Ovary (tissue), 3 donors: ENCODE measurements at regions not wholly inside any gene's neighbourhood (a gene's known extent, or its start where the extent isn't known, plus 50 kb on each side); places are given as distances from the start of the nearest gene placed in this dataset.

Experiments
- CTCF ChIP-seq, 3 donors: fragments of 450-650 bp in 2 of 3; fragments of 200-600 bp in 1 of 3; IDR thresholded peaks; one replicate each; pipeline versions ENCODE4 v1.5.1 to v1.8.0; 2016 to 2022; ENCODE audit warnings: antibody characterized with exemption in 3 of 3, mild to moderate bottlenecking in 1 of 3
- POLR2A ChIP-seq: fragments of 450-650 bp; IDR thresholded peaks from one replicate; pipeline ENCODE4 v1.6.1; 2017; ENCODE audit warnings: antibody characterized with exemption, mild to moderate bottlenecking, moderate library complexity
- donor health status: DM: no; HTN: no; CAD: no.

- TF ChIP-seq CTCF (IDR thresholded peaks at IDR 0.05), result no peak
- TF ChIP-seq POLR2A, result no peak
Measured at GRCh38 chr16:64406770-64407181, 715.1 kb downstream of the CDH11 start.
